GM23338 (cell line): ENCODE measurements at regions not wholly inside any gene's neighbourhood (a gene's known extent, or its start where the extent isn't known, plus 50 kb on each side); places are given as distances from the start of the nearest gene placed in this dataset.

Experiments
- ATAC-seq: fragments of 200-7000 bp; cut with Tn5 transposase; 3 replicates; pipeline ENCODE4 v1.9.1; 2020
- DNase-seq: peaks from one replicate; pipeline ENCODE4 v3.0.0-alpha.2; 2015; ENCODE audit warnings: low spot score
- H2AFZ ChIP-seq: fragments of 200-600 bp; sonication (generic); 2 replicates; pipeline ENCODE4 v1.8.0; 2016; ENCODE audit warnings: antibody characterized with exemption, mild to moderate bottlenecking, moderate library complexity
- H3F3A ChIP-seq: fragments of 200-600 bp; sonication (generic); replicated peaks from 2 replicates; pipeline ENCODE4 v1.8.0; 2017; ENCODE audit warnings: antibody characterized with exemption, mixed run types, low read depth
- H3K27ac ChIP-seq: fragments of 200-600 bp; sonication (generic); 2 replicates; pipeline ENCODE4 v1.6.1; 2016; ENCODE audit warnings: low read depth
- H3K27me3 ChIP-seq: fragments of 200-600 bp; sonication (generic); 2 replicates; pipeline ENCODE4 v1.8.0; 2016; ENCODE audit warnings: mild to moderate bottlenecking, mixed run types, moderate library complexity; ENCODE audit not compliant: insufficient read depth
- H3K36me3 ChIP-seq: fragments of 200-600 bp; sonication (generic); 2 replicates; pipeline ENCODE4 v1.8.0; 2016; ENCODE audit warnings: mild to moderate bottlenecking; ENCODE audit not compliant: insufficient read depth
- H3K4me1 ChIP-seq: fragments of 200-600 bp; sonication (generic); 2 replicates; pipeline ENCODE4 v1.8.0; 2016; ENCODE audit warnings: mild to moderate bottlenecking, moderate library complexity; ENCODE audit not compliant: insufficient read depth
- H3K4me2 ChIP-seq: fragments of 200-600 bp; sonication (generic); 2 replicates; pipeline ENCODE4 v1.7.1; 2017; ENCODE audit warnings: mixed run types
- H3K4me3 ChIP-seq: fragments of 200-600 bp; sonication (generic); 2 replicates; pipeline ENCODE4 v1.6.1; 2016; ENCODE audit warnings: mixed run types
- H3K79me2 ChIP-seq: fragments of 200-600 bp; sonication (generic); replicated peaks from 2 replicates; pipeline ENCODE4 v1.8.0; 2017; ENCODE audit warnings: mild to moderate bottlenecking; ENCODE audit not compliant: insufficient read depth
- H3K9me2 ChIP-seq: fragments of 200-600 bp; sonication (generic); 2 replicates; pipeline ENCODE4 v1.8.0; 2017; ENCODE audit not compliant: insufficient read depth
- H4K20me1 ChIP-seq: fragments of 200-600 bp; sonication (generic); replicated peaks from 2 replicates; pipeline ENCODE4 v1.8.0; 2017; ENCODE audit warnings: mild to moderate bottlenecking; ENCODE audit not compliant: insufficient read depth
- H3K27ac Mint-ChIP-seq: 2 replicates; pipeline ENCODE4 v1.8.0; 2020; ENCODE audit warnings: inconsistent platforms, mild to moderate bottlenecking, moderate library complexity, mixed read lengths
- H3K27me3 Mint-ChIP-seq: 3 replicates; pipeline ENCODE4 v1.8.0; 2022; ENCODE audit warnings: low read depth, mild to moderate bottlenecking, moderate library complexity, mixed read lengths, inconsistent platforms; ENCODE audit not compliant: insufficient read depth, poor library complexity
- H3K36me3 Mint-ChIP-seq: 3 replicates; pipeline ENCODE4 v1.8.0; 2021; ENCODE audit warnings: low read depth, mild to moderate bottlenecking, inconsistent platforms, moderate library complexity, mixed read lengths
- H3K4me1 Mint-ChIP-seq: 3 replicates; pipeline ENCODE4 v1.8.0; 2020; ENCODE audit warnings: mild to moderate bottlenecking, inconsistent platforms, mixed read lengths
- H3K4me3 Mint-ChIP-seq: 3 replicates; pipeline ENCODE4 v1.8.0; 2021; ENCODE audit warnings: moderate library complexity, mild to moderate bottlenecking, inconsistent platforms, mixed read lengths
- H3K9me3 Mint-ChIP-seq: 3 replicates; pipeline ENCODE4 v1.8.0; 2020; ENCODE audit warnings: moderate library complexity, mild to moderate bottlenecking, inconsistent platforms, mixed read lengths
- CREB1 ChIP-seq: fragments of 250-450 bp; sonication (Bioruptor Pico); IDR thresholded peaks from 2 replicates; pipeline ENCODE4 v1.5.0; 2020; ENCODE audit warnings: low read depth, mild to moderate bottlenecking, moderate library complexity
- EZH2 ChIP-seq: fragments of 200-600 bp; sonication (generic); IDR thresholded peaks from one replicate; pipeline ENCODE4 v1.8.0; 2017; ENCODE audit warnings: antibody characterized with exemption, mild to moderate bottlenecking, low read depth; ENCODE audit not compliant: unreplicated experiment
- JUNB ChIP-seq: IDR thresholded peaks from one replicate; pipeline ENCODE4 v1.6.1; 2016; ENCODE audit warnings: antibody characterized with exemption; ENCODE audit not compliant: unreplicated experiment
- STAT1 ChIP-seq: IDR thresholded peaks from one replicate; pipeline ENCODE4 v1.6.1; 2016; ENCODE audit warnings: antibody characterized with exemption; ENCODE audit not compliant: unreplicated experiment
- ZNF114 ChIP-seq: fragments of 250-450 bp; sonication (Bioruptor Pico); IDR thresholded peaks from 2 replicates; pipeline ENCODE4 v1.5.0; 2020; ENCODE audit warnings: mild to moderate bottlenecking, moderate library complexity
- ZNF331 ChIP-seq: fragments of 250-450 bp; sonication (Bioruptor Pico); IDR thresholded peaks from 2 replicates; pipeline ENCODE4 v1.5.0; 2020; ENCODE audit warnings: low read depth, mild to moderate bottlenecking, moderate library complexity
- TF ChIP-seq, protein P1 (sequence below), 2 experiments: fragments of 200-600 bp in 1 of 2; sonication (generic) in 1 of 2; conservative IDR thresholded peaks; 2 replicates each; pipeline versions ENCODE4 v1.5.1 to v1.6.1; 2016 to 2017; ENCODE audit warnings: antibody characterized with exemption in 2 of 2, low read depth in 2 of 2, mild to moderate bottlenecking in 2 of 2, moderate library complexity in 1 of 2
- TF ChIP-seq, protein P2 (sequence below): IDR thresholded peaks from 2 replicates; pipeline ENCODE4 v1.6.1; 2016; ENCODE audit warnings: antibody characterized with exemption
- TF ChIP-seq, protein P3 (sequence below): fragments of 250-450 bp; sonication (Bioruptor Pico); IDR thresholded peaks from 2 replicates; pipeline ENCODE4 v1.5.0; 2020; ENCODE audit warnings: mild to moderate bottlenecking, moderate library complexity

DNA sequence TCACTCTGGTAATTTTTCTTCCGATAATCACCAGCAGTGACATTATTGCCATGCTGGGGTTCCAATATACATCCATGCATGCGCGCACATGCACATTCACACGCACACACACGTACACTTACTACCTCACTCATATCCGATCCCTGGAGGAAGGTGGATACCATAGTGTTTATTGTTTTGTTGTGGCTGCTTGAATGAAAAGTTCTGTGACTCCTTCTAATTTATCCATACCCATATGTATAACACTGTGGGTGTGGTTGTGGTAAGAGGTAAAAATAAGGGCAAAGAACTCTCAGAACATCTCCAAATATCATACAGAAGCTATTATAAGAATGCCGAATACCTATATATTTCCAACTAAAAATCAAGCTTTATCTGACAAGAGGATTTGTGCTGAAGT, 407.8 kb upstream of the PODXL start:
- Histone ChIP-seq H3K4me1 (no peaks in the 10 kb centered on the region), H3K27ac (no peak overlapping the region), H3F3A (no peaks in the 10 kb centered on the region), H4K20me1 (no peaks in the 10 kb centered on the region), H3K4me3 (no peak overlapping the region), H3K27me3 (no peaks in the 10 kb centered on the region), H3K9me2 (peaks cover 5% of the 10 kb centered on the region; the same call in 1 of the 2 replicates), H3K36me3 (no peaks in the 10 kb centered on the region), H3K4me2 (no peak overlapping the region), H3K79me2 (no peaks in the 10 kb centered on the region), H2AFZ (no peak overlapping the region)
- ATAC-seq (no peak), DNase-seq (no peak)
- peaks cover 2% of the 10 kb centered on the region for H3K27me3 Mint-ChIP-seq
- H3K4me3 Mint-ChIP-seq: no peak overlapping the region
- H3K4me1 Mint-ChIP-seq: no peaks in the 10 kb centered on the region
- H3K36me3 Mint-ChIP-seq: no peaks in the 10 kb centered on the region
- no peaks in the 10 kb centered on the region for H3K9me3 Mint-ChIP-seq
- TF ChIP-seq JUNB (no peak), ZNF331 (CRISPR knock-in tag) (no peak), STAT1 (no peak)
- TF ChIP-seq, protein P1, sequence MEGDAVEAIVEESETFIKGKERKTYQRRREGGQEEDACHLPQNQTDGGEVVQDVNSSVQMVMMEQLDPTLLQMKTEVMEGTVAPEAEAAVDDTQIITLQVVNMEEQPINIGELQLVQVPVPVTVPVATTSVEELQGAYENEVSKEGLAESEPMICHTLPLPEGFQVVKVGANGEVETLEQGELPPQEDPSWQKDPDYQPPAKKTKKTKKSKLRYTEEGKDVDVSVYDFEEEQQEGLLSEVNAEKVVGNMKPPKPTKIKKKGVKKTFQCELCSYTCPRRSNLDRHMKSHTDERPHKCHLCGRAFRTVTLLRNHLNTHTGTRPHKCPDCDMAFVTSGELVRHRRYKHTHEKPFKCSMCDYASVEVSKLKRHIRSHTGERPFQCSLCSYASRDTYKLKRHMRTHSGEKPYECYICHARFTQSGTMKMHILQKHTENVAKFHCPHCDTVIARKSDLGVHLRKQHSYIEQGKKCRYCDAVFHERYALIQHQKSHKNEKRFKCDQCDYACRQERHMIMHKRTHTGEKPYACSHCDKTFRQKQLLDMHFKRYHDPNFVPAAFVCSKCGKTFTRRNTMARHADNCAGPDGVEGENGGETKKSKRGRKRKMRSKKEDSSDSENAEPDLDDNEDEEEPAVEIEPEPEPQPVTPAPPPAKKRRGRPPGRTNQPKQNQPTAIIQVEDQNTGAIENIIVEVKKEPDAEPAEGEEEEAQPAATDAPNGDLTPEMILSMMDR (conservative IDR thresholded peaks at IDR 0.05; ENCODE audit: low read depth in 2 of 2): no peak
- H3K27ac Mint-ChIP-seq: no peak overlapping the region

DNA sequence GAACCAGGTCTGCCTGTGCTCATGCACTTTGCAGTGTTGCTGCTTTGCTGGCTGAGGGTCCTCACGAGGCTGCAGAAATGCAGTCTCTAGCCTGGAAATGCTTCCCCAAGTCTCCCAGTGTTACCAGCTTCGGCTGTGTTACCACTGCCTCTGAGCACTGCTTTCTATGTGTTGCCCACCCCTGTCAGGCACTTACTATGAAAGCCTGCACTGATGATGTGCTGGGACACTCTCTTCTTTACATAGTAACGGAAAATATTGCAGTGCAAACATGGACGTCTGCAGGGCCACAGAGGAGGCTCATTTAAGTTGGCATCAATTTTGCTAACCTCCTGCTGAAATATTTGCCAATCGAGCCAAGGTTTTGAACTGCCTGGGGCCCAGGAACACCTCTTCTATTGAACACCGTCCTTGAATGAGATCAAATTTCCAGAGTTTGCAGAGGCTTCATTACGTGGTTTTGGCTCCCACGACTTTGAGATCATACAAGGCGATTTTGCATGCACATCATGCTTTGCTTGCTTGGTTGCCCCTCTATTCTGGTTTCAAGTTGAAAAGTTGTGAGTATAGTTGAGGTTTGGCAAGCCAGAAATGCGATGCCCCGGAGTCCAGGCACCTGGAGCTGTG, 404.7 kb upstream of the PODXL start:
- ATAC-seq: no peak
- H3K36me3 ChIP-seq: no peaks in the 10 kb centered on the region
- no peaks in the 10 kb centered on the region for H4K20me1 ChIP-seq
- no peaks in the 10 kb centered on the region for H3F3A ChIP-seq
- H3K27ac ChIP-seq: no peak overlapping the region
- H3K4me1 ChIP-seq: peaks cover under 1% of the 10 kb centered on the region; the same call in 1 of the 2 replicates
- peaks cover 2% of the 10 kb centered on the region; the same call in 2 of the 3 replicates for H3K36me3 Mint-ChIP-seq
- H3K4me2 ChIP-seq: no peak overlapping the region
- H3K4me1 Mint-ChIP-seq: peaks cover 4% of the 10 kb centered on the region
- H3K27ac Mint-ChIP-seq: no peak overlapping the region
- H3K4me3 ChIP-seq: no peak overlapping the region
- peaks cover 2% of the 10 kb centered on the region for H3K27me3 Mint-ChIP-seq
- H3K4me3 Mint-ChIP-seq: no peak overlapping the region
- H2AFZ ChIP-seq: no peak overlapping the region
- peaks cover 5% of the 10 kb centered on the region; the same call in 1 of the 2 replicates for H3K9me2 ChIP-seq
- H3K9me3 Mint-ChIP-seq: no peaks in the 10 kb centered on the region
- H3K79me2 ChIP-seq: no peaks in the 10 kb centered on the region
- DNase-seq: no peak
- H3K27me3 ChIP-seq: no peaks in the 10 kb centered on the region
- TF ChIP-seq EZH2 (no peak), CREB1 (CRISPR knock-in tag) (no peak), ZNF114 (no peak)
- TF ChIP-seq, protein P1 (conservative IDR thresholded peaks at IDR 0.05; ENCODE audit: low read depth in 2 of 2): no peak
- TF ChIP-seq, protein P2, sequence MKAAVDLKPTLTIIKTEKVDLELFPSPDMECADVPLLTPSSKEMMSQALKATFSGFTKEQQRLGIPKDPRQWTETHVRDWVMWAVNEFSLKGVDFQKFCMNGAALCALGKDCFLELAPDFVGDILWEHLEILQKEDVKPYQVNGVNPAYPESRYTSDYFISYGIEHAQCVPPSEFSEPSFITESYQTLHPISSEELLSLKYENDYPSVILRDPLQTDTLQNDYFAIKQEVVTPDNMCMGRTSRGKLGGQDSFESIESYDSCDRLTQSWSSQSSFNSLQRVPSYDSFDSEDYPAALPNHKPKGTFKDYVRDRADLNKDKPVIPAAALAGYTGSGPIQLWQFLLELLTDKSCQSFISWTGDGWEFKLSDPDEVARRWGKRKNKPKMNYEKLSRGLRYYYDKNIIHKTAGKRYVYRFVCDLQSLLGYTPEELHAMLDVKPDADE: no peak
- TF ChIP-seq, protein P3, sequence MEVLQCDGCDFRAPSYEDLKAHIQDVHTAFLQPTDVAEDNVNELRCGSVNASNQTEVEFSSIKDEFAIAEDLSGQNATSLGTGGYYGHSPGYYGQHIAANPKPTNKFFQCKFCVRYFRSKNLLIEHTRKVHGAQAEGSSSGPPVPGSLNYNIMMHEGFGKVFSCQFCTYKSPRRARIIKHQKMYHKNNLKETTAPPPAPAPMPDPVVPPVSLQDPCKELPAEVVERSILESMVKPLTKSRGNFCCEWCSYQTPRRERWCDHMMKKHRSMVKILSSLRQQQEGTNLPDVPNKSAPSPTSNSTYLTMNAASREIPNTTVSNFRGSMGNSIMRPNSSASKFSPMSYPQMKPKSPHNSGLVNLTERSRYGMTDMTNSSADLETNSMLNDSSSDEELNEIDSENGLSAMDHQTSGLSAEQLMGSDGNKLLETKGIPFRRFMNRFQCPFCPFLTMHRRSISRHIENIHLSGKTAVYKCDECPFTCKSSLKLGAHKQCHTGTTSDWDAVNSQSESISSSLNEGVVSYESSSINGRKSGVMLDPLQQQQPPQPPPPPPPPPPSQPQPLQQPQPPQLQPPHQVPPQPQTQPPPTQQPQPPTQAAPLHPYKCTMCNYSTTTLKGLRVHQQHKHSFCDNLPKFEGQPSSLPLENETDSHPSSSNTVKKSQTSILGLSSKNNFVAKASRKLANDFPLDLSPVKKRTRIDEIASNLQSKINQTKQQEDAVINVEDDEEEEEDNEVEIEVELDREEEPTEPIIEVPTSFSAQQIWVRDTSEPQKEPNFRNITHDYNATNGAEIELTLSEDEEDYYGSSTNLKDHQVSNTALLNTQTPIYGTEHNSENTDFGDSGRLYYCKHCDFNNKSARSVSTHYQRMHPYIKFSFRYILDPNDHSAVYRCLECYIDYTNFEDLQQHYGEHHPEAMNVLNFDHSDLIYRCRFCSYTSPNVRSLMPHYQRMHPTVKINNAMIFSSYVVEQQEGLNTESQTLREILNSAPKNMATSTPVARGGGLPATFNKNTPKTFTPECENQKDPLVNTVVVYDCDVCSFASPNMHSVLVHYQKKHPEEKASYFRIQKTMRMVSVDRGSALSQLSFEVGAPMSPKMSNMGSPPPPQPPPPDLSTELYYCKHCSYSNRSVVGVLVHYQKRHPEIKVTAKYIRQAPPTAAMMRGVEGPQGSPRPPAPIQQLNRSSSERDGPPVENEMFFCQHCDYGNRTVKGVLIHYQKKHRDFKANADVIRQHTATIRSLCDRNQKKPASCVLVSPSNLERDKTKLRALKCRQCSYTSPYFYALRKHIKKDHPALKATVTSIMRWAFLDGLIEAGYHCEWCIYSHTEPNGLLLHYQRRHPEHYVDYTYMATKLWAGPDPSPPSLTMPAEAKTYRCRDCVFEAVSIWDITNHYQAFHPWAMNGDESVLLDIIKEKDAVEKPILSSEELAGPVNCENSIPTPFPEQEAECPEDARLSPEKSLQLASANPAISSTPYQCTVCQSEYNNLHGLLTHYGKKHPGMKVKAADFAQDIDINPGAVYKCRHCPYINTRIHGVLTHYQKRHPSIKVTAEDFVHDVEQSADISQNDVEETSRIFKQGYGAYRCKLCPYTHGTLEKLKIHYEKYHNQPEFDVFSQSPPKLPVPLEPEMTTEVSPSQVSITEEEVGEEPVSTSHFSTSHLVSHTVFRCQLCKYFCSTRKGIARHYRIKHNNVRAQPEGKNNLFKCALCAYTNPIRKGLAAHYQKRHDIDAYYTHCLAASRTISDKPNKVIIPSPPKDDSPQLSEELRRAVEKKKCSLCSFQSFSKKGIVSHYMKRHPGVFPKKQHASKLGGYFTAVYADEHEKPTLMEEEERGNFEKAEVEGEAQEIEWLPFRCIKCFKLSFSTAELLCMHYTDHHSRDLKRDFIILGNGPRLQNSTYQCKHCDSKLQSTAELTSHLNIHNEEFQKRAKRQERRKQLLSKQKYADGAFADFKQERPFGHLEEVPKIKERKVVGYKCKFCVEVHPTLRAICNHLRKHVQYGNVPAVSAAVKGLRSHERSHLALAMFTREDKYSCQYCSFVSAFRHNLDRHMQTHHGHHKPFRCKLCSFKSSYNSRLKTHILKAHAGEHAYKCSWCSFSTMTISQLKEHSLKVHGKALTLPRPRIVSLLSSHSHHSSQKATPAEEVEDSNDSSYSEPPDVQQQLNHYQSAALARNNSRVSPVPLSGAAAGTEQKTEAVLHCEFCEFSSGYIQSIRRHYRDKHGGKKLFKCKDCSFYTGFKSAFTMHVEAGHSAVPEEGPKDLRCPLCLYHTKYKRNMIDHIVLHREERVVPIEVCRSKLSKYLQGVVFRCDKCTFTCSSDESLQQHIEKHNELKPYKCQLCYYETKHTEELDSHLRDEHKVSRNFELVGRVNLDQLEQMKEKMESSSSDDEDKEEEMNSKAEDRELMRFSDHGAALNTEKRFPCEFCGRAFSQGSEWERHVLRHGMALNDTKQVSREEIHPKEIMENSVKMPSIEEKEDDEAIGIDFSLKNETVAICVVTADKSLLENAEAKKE: no peak
